ENCODE measurements at regions not wholly inside any gene's neighbourhood (a gene's known extent, or its start where the extent isn't known, plus 50 kb on each side); places are given as distances from the start of the nearest gene placed in this dataset.

DNA sequence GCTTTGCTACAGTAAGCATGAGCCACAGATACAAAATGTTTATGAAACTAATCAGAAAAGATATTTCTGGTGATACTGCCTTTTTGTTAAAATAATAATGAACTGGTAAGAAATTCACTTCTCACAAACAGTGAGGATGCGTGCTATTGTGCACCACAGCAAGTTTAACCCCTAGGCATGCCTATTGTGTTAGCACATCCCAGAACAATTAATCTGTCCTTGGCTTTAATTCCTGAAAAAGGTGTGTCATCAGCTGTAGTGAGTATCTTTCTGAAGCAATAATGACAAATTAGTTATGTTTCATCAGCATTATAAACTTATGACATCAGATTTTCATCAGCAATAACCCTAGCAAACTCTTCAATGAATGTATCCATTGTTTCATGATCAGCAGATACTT, 1307.2 kb downstream of the EFNA5 start:
- TF ChIP-seq, protein P1, sequence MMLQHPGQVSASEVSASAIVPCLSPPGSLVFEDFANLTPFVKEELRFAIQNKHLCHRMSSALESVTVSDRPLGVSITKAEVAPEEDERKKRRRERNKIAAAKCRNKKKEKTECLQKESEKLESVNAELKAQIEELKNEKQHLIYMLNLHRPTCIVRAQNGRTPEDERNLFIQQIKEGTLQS (IDR thresholded peaks at IDR 0.05): no peak
- TF ChIP-seq EZH2phosphoT487 (IDR thresholded peaks at IDR 0.05; ENCODE audit: borderline replicate concordance) (no peak), CBX3 (IDR thresholded peaks at IDR 0.05; ENCODE audit: low read depth) (no peak), POLR2A (IDR thresholded peaks at IDR 0.05; ENCODE audit: borderline replicate concordance, extremely low read depth, insufficient read depth, insufficient read length) (no peak), EZH2 (IDR thresholded peaks at IDR 0.05) (no peak), CEBPB (IDR thresholded peaks at IDR 0.05; ENCODE audit: low read depth) (no peak), RAD21 (IDR thresholded peaks at IDR 0.05; ENCODE audit: low read depth) (no peak), ZFX (IDR thresholded peaks at IDR 0.05) (no peak), SP1 (IDR thresholded peaks at IDR 0.05; ENCODE audit: low read depth) (no peak), YY1 (IDR thresholded peaks at IDR 0.05; ENCODE audit: extremely low read depth, insufficient replicate concordance, low read depth, low read length) (no peak), JUND (IDR thresholded peaks at IDR 0.05) (no peak), EGR1 (IDR thresholded peaks at IDR 0.05; ENCODE audit: low read depth) (no peak), SIN3A (IDR thresholded peaks at IDR 0.05; ENCODE audit: low read depth) (no peak), SRF (IDR thresholded peaks at IDR 0.05; ENCODE audit: low read depth) (no peak)
- TF ChIP-seq, protein P2, sequence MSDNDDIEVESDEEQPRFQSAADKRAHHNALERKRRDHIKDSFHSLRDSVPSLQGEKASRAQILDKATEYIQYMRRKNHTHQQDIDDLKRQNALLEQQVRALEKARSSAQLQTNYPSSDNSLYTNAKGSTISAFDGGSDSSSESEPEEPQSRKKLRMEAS (IDR thresholded peaks at IDR 0.05): no peak
- TF ChIP-seq, protein P3, sequence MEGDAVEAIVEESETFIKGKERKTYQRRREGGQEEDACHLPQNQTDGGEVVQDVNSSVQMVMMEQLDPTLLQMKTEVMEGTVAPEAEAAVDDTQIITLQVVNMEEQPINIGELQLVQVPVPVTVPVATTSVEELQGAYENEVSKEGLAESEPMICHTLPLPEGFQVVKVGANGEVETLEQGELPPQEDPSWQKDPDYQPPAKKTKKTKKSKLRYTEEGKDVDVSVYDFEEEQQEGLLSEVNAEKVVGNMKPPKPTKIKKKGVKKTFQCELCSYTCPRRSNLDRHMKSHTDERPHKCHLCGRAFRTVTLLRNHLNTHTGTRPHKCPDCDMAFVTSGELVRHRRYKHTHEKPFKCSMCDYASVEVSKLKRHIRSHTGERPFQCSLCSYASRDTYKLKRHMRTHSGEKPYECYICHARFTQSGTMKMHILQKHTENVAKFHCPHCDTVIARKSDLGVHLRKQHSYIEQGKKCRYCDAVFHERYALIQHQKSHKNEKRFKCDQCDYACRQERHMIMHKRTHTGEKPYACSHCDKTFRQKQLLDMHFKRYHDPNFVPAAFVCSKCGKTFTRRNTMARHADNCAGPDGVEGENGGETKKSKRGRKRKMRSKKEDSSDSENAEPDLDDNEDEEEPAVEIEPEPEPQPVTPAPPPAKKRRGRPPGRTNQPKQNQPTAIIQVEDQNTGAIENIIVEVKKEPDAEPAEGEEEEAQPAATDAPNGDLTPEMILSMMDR (IDR thresholded peaks at IDR 0.05 in 2 of 3, conservative IDR thresholded peaks at IDR 0.05 in 1 of 3; ENCODE audit: borderline replicate concordance in 1 of 3, insufficient read depth in 1 of 3, low read depth in 2 of 3, low read length in 2 of 3): no peak
- TF ChIP-seq, protein P4, sequence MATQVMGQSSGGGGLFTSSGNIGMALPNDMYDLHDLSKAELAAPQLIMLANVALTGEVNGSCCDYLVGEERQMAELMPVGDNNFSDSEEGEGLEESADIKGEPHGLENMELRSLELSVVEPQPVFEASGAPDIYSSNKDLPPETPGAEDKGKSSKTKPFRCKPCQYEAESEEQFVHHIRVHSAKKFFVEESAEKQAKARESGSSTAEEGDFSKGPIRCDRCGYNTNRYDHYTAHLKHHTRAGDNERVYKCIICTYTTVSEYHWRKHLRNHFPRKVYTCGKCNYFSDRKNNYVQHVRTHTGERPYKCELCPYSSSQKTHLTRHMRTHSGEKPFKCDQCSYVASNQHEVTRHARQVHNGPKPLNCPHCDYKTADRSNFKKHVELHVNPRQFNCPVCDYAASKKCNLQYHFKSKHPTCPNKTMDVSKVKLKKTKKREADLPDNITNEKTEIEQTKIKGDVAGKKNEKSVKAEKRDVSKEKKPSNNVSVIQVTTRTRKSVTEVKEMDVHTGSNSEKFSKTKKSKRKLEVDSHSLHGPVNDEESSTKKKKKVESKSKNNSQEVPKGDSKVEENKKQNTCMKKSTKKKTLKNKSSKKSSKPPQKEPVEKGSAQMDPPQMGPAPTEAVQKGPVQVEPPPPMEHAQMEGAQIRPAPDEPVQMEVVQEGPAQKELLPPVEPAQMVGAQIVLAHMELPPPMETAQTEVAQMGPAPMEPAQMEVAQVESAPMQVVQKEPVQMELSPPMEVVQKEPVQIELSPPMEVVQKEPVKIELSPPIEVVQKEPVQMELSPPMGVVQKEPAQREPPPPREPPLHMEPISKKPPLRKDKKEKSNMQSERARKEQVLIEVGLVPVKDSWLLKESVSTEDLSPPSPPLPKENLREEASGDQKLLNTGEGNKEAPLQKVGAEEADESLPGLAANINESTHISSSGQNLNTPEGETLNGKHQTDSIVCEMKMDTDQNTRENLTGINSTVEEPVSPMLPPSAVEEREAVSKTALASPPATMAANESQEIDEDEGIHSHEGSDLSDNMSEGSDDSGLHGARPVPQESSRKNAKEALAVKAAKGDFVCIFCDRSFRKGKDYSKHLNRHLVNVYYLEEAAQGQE (IDR thresholded peaks at IDR 0.05; ENCODE audit: low read depth): no peak
- TF ChIP-seq, protein P5, sequence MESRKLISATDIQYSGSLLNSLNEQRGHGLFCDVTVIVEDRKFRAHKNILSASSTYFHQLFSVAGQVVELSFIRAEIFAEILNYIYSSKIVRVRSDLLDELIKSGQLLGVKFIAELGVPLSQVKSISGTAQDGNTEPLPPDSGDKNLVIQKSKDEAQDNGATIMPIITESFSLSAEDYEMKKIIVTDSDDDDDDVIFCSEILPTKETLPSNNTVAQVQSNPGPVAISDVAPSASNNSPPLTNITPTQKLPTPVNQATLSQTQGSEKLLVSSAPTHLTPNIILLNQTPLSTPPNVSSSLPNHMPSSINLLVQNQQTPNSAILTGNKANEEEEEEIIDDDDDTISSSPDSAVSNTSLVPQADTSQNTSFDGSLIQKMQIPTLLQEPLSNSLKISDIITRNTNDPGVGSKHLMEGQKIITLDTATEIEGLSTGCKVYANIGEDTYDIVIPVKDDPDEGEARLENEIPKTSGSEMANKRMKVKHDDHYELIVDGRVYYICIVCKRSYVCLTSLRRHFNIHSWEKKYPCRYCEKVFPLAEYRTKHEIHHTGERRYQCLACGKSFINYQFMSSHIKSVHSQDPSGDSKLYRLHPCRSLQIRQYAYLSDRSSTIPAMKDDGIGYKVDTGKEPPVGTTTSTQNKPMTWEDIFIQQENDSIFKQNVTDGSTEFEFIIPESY (IDR thresholded peaks at IDR 0.05; ENCODE audit: extremely low read depth, insufficient replicate concordance, low read length): no peak
- no peaks in the 10 kb centered on the region for H3K9me2 ChIP-seq (ENCODE audit: insufficient read depth)
- H3K9ac ChIP-seq (ENCODE audit: low read length): no peak overlapping the region
- no peaks in the 10 kb centered on the region for H3K79me2 ChIP-seq (ENCODE audit: insufficient read depth, low read length)
- BruUV-seq (replicated peaks): no TSS peak
- CTCF ChIA-PET: no interaction called here
- no peak overlapping the region for H3K4me3 ChIP-seq (replicated peaks in 1 of 2; ENCODE audit: low read depth in 1 of 2, low read length in 2 of 2)
- no peak overlapping the region for H2AFZ ChIP-seq (ENCODE audit: low read depth, low read length, poor library complexity, severe bottlenecking)
- no peaks in the 10 kb centered on the region for H3K4me1 ChIP-seq (ENCODE audit: control insufficient read depth in 1 of 2, insufficient read depth in 2 of 2, low read length in 2 of 2)
- no peaks in the 10 kb centered on the region for H3K36me3 ChIP-seq (ENCODE audit: control insufficient read depth in 1 of 2, insufficient read depth in 2 of 2, low read length in 2 of 2)
- no peak overlapping the region for H3K4me2 ChIP-seq (ENCODE audit: low read length)
- ATAC-seq (no peak), DNase-seq (ENCODE audit: low read depth, low spot score) (no peak)
- intact Hi-C loops (cut with micrococcal nuclease): no loop called here
- H4K20me1 ChIP-seq (ENCODE audit: insufficient read depth): no peaks in the 10 kb centered on the region
- POLR2A ChIA-PET: no interaction called here
- H3K27me3 ChIP-seq (ENCODE audit: insufficient read depth, low read length): no peaks in the 10 kb centered on the region
- RAD21 ChIA-PET (ENCODE audit: low non-redundant PET in 1 of 2, low total read pairs in 2 of 2, uncharacterized antibody in 2 of 2, unreplicated experiment in 2 of 2): no interaction called here
- H3K27ac ChIP-seq (ENCODE audit: low read depth, low read length): no peak overlapping the region
- H3K9me3 ChIP-seq (ENCODE audit: control insufficient read depth in 1 of 2, insufficient read depth in 1 of 2, low read depth in 1 of 2, low read length in 2 of 2): no peaks in the 10 kb centered on the region

Data from HCT116 (cell line).